ENCODE measurements at regions not wholly inside any gene's neighbourhood (a gene's known extent, or its start where the extent isn't known, plus 50 kb on each side); places are given as distances from the start of the nearest gene placed in this dataset.

GRCh38 chr15:94033683-94034020 is 197.7 kb upstream of the MCTP2 start:
- Histone ChIP-seq H3K23me2 (ENCODE audit: low read depth, low read length) (no peaks in the 10 kb centered on the region), H4K91ac (replicated peaks; ENCODE audit: insufficient read length, low read length) (no peak overlapping the region), H2BK5ac (ENCODE audit: low read depth, low read length) (no peak overlapping the region), H3K4ac (replicated peaks; ENCODE audit: insufficient read length, low read depth, low read length) (no peak overlapping the region), H3K27me3 (replicated peaks in 1 of 4; ENCODE audit: control insufficient read depth in 3 of 4, extremely low read depth in 1 of 4, insufficient read depth in 3 of 4, low read length in 3 of 4) (no peaks in the 10 kb centered on the region), H3K9me3 (ENCODE audit: insufficient read depth in 2 of 2, low read depth in 1 of 2, low read length in 1 of 2) (no peaks in the 10 kb centered on the region), H4K8ac (ENCODE audit: extremely low read depth, insufficient read depth, low read length) (no peak overlapping the region), H3K79me1 (ENCODE audit: low read depth, low read length) (no peaks in the 10 kb centered on the region), H4K20me1 (replicated peaks in 1 of 2; ENCODE audit: control insufficient read depth in 1 of 2, insufficient read depth in 2 of 2, low read length in 2 of 2) (no peaks in the 10 kb centered on the region), H3K56ac (replicated peaks; ENCODE audit: insufficient read length, low read depth, low read length) (no peak overlapping the region), H3K79me2 (ENCODE audit: control insufficient read depth in 1 of 2, insufficient read depth in 2 of 2, low read length in 2 of 2) (no peaks in the 10 kb centered on the region), H3K14ac (ENCODE audit: insufficient read length) (no peak overlapping the region), H3K4me1 (replicated peaks in 1 of 4; ENCODE audit: control insufficient read depth in 3 of 4, insufficient read depth in 4 of 4, low read length in 3 of 4) (no peaks in the 10 kb centered on the region), H3K4me3 (ENCODE audit: extremely low read depth in 1 of 4, insufficient read depth in 2 of 4, low read depth in 3 of 4, low read length in 4 of 4) (no peak overlapping the region), H3K4me2 (ENCODE audit: insufficient read depth in 1 of 2, low read depth in 2 of 2, low read length in 2 of 2) (no peak overlapping the region), H3K27ac (ENCODE audit: low read depth, low read length) (no peak overlapping the region), H2AK5ac (ENCODE audit: low read depth, low read length) (no peak overlapping the region), H3K23ac (ENCODE audit: insufficient read length) (no peak overlapping the region), H2BK12ac (ENCODE audit: low read depth, low read length) (no peak overlapping the region; the same call in 1 of the 2 replicates), H4K5ac (ENCODE audit: insufficient read length, low read depth, low read length) (no peak overlapping the region), H2BK15ac (ENCODE audit: low read length) (no peak overlapping the region), H2BK20ac (ENCODE audit: low read length) (no peak overlapping the region), H2BK120ac (replicated peaks; ENCODE audit: low read depth, low read length) (no peak overlapping the region), H2AFZ (ENCODE audit: low read length) (no peak overlapping the region), H3K18ac (ENCODE audit: extremely low read depth, low read length) (no peak overlapping the region), H3K36me3 (ENCODE audit: control insufficient read depth in 2 of 4, insufficient read depth in 4 of 4, low read length in 3 of 4) (no peaks in the 10 kb centered on the region), H3K9ac (replicated peaks in 1 of 4; ENCODE audit: extremely low read depth in 1 of 4, low read depth in 3 of 4, low read length in 3 of 4) (no peak overlapping the region)
- FAIRE-seq (no peak), DNase-seq (ENCODE audit: low read depth in 1 of 2, low spot score in 2 of 2) (no peak)
- 87% methylated on average over 13 of the region's 17 CpGs; no CpG with 5 or more reads in 1 of the 2 experiments for WGBS, 2 experiments (ENCODE audit: extremely low coverage in 1 of 2, insufficient coverage in 1 of 2, insufficient read length in 1 of 2, insufficient replicate concordance in 2 of 2, low coverage in 1 of 2, low lambda C conversion rate in 2 of 2, missing lambda C conversion rate in 1 of 2)
- ChIA-PET CTCF (ENCODE audit: partially characterized antibody) (interaction anchor here (1.0 kb wide), 1 partner anchor 59 kb away, joined by 5 read pairs; no protein-coding TSS in a partner anchor), POLR2A (ENCODE audit: partially characterized antibody) (no interaction called here)
- no peak for TF ChIP-seq CHD7 (IDR thresholded peaks at IDR 0.05; ENCODE audit: insufficient replicate concordance, low read length)

Data from H1 (cell line).